GM18951 (cell line): ENCODE measurements at regions not wholly inside any gene's neighbourhood (a gene's known extent, or its start where the extent isn't known, plus 50 kb on each side); places are given as distances from the start of the nearest gene placed in this dataset.

Experiments used
- POLR2A ChIP-seq: IDR thresholded peaks from 4 replicates; pipeline ENCODE4 v1.6.1; 2011; ENCODE audit warnings: mild to moderate bottlenecking; ENCODE audit not compliant: insufficient read length, insufficient read depth; ENCODE audit errors: extremely low read depth
- in situ Hi-C: fragments of 300-500 bp; cut with MboI; formaldehyde crosslinking; loops from one replicate; pipeline ENCODE4 v1.12.0; 2022; ENCODE audit warnings: low sequenced_read_pairs, mixed read lengths, inconsistent platforms; ENCODE audit not compliant: unreplicated experiment

GRCh38 chr7:70923181-70923845 lies 208.6 kb upstream of the GALNT17 start:
- no peak for TF ChIP-seq POLR2A

GRCh38 chr7:70925411-70926115 lies 206.4 kb upstream of the GALNT17 start:
- in situ Hi-C loops, result no loop called here
- TF ChIP-seq POLR2A, result no peak

More at GRCh38 chr7:70923181-70923845, 208.6 kb upstream of the GALNT17 start:
- in situ Hi-C loops, result no loop called here

- TF ChIP-seq POLR2A, result no peak
- in situ Hi-C loops, result no loop called here
These were observed 205.3 kb upstream of the GALNT17 start for GRCh38 chr7:70926666-70927065.

GRCh38 chr7:70935311-70935710 lies 196.6 kb upstream of the GALNT17 start:
- in situ Hi-C loops, result no loop called here
- TF ChIP-seq POLR2A, result no peak

- TF ChIP-seq POLR2A, result no peak
- in situ Hi-C loops, result no loop called here
These were observed 196.1 kb upstream of the GALNT17 start for GRCh38 chr7:70935854-70936253.

- no peak for TF ChIP-seq POLR2A
- in situ Hi-C loops, result no loop called here
These were observed 194.5 kb upstream of the GALNT17 start for GRCh38 chr7:70937424-70937823.

- in situ Hi-C loops, result no loop called here
- no peak for TF ChIP-seq POLR2A
These were observed 191.3 kb upstream of the GALNT17 start for GRCh38 chr7:70940597-70940996.

GRCh38 chr7:70942791-70943190 lies 189.2 kb upstream of the GALNT17 start:
- in situ Hi-C loops, result no loop called here
- no peak for TF ChIP-seq POLR2A

- in situ Hi-C loops, result no loop called here
- no peak for TF ChIP-seq POLR2A
These were observed 187.4 kb upstream of the GALNT17 start for GRCh38 chr7:70944516-70944915.

- in situ Hi-C loops, result no loop called here
- no peak for TF ChIP-seq POLR2A
These were observed 184.8 kb upstream of the GALNT17 start for GRCh38 chr7:70947181-70947580.

GRCh38 chr7:70949862-70950261 lies 182.1 kb upstream of the GALNT17 start:
- no peak for TF ChIP-seq POLR2A

GRCh38 chr7:70951271-70951962 lies 180.5 kb upstream of the GALNT17 start:
- TF ChIP-seq POLR2A, result no peak
- in situ Hi-C loops, result no loop called here

More at GRCh38 chr7:70949862-70950261, 182.1 kb upstream of the GALNT17 start:
- in situ Hi-C loops, result no loop called here

GRCh38 chr7:70952311-70952710 lies 179.6 kb upstream of the GALNT17 start:
- TF ChIP-seq POLR2A, result no peak
- in situ Hi-C loops, result no loop called here
